Chondrocyte (in vitro differentiated cells): ENCODE measurements at regions not wholly inside any gene's neighbourhood (a gene's known extent, or its start where the extent isn't known, plus 50 kb on each side); places are given as distances from the start of the nearest gene placed in this dataset.

ENCODE experiments used
- DNase-seq: peaks from one replicate; pipeline ENCODE4 v3.0.0; 2021; ENCODE audit warnings: mixed read lengths, low spot score
- H3K27ac Mint-ChIP-seq: one replicate; pipeline ENCODE4 v1.8.0; 2021; ENCODE audit warnings: mild to moderate bottlenecking, moderate library complexity, mixed read lengths; ENCODE audit not compliant: unreplicated experiment
- H3K27me3 Mint-ChIP-seq: 2 replicates; pipeline ENCODE4 v1.8.0; 2021; ENCODE audit warnings: low read depth, mixed read lengths
- H3K36me3 Mint-ChIP-seq: 2 replicates; pipeline ENCODE4 v1.8.0; 2021; ENCODE audit warnings: low read depth, mixed read lengths
- H3K4me1 Mint-ChIP-seq: 2 replicates; pipeline ENCODE4 v1.8.0; 2021; ENCODE audit warnings: low read depth, mild to moderate bottlenecking, mixed read lengths
- H3K4me3 Mint-ChIP-seq: one replicate; pipeline ENCODE4 v1.8.0; 2021; ENCODE audit warnings: mild to moderate bottlenecking, moderate library complexity, mixed read lengths; ENCODE audit not compliant: unreplicated experiment
- H3K9me3 Mint-ChIP-seq: 2 replicates; pipeline ENCODE4 v1.8.0; 2021; ENCODE audit warnings: low read depth, mixed read lengths
- TF ChIP-seq, protein P1 (sequence below): fragments of 200-600 bp; sonication (generic); IDR thresholded peaks from 2 replicates; pipeline ENCODE4 v1.5.0; 2021; ENCODE audit warnings: antibody characterized with exemption, mild to moderate bottlenecking, moderate library complexity

DNA sequence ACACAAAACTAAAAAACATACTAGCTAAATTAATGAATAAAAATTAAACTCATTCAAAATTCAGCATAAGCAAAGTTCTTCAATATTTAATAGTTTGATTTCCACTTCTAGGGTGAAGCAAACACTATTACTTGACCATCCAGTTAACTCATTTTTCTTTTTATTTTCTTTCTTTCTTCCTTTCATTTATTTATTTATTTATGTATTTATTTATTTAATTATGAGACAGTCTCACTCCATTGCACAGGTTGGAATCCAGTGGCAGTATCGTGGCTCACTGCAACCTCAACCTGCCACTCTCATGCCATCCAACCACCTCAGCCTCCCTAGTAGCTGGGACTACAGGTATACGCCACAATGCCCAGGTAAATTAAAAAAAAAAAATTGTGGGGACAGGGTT is 2069.5 kb downstream of the NCAM2 start:
- H3K4me1 Mint-ChIP-seq: no peaks in the 10 kb centered on the region
- H3K9me3 Mint-ChIP-seq: peaks cover 23% of the 10 kb centered on the region
- TF ChIP-seq, protein P1, sequence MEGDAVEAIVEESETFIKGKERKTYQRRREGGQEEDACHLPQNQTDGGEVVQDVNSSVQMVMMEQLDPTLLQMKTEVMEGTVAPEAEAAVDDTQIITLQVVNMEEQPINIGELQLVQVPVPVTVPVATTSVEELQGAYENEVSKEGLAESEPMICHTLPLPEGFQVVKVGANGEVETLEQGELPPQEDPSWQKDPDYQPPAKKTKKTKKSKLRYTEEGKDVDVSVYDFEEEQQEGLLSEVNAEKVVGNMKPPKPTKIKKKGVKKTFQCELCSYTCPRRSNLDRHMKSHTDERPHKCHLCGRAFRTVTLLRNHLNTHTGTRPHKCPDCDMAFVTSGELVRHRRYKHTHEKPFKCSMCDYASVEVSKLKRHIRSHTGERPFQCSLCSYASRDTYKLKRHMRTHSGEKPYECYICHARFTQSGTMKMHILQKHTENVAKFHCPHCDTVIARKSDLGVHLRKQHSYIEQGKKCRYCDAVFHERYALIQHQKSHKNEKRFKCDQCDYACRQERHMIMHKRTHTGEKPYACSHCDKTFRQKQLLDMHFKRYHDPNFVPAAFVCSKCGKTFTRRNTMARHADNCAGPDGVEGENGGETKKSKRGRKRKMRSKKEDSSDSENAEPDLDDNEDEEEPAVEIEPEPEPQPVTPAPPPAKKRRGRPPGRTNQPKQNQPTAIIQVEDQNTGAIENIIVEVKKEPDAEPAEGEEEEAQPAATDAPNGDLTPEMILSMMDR: no peak

DNA sequence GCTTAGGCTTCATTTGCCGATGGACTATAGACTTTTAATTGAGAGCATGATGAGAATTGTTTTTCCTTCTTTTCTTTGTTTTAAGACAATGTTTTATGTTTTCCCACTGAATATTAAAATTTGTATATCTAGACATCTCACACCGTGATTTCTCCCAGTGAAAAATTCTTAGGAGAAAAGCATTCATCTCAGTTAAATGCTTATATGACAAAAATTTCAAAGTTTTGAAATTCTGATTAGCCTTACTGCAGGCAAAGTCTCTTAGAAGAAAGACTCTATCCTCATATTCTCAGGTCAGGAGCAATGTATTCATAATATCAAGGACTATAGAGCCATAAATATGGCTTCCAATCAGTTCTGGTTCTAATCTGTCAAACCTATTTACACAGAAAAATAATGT is 2085.0 kb downstream of the NCAM2 start:
- no peaks in the 10 kb centered on the region for H3K27me3 Mint-ChIP-seq
- H3K36me3 Mint-ChIP-seq: no peaks in the 10 kb centered on the region
- H3K4me3 Mint-ChIP-seq: no peak overlapping the region
- no peaks in the 10 kb centered on the region for H3K4me1 Mint-ChIP-seq
- H3K9me3 Mint-ChIP-seq: peaks cover 56% of the 10 kb centered on the region
- H3K27ac Mint-ChIP-seq: no peak overlapping the region
- TF ChIP-seq, protein P1: no peak
- DNase-seq: no peak

More for the DNA sequence above, 2069.5 kb downstream of the NCAM2 start:
- H3K27ac Mint-ChIP-seq: no peak overlapping the region
- no peak overlapping the region for H3K4me3 Mint-ChIP-seq
- DNase-seq: no peak
- H3K36me3 Mint-ChIP-seq: no peaks in the 10 kb centered on the region
- H3K27me3 Mint-ChIP-seq: no peaks in the 10 kb centered on the region

DNA sequence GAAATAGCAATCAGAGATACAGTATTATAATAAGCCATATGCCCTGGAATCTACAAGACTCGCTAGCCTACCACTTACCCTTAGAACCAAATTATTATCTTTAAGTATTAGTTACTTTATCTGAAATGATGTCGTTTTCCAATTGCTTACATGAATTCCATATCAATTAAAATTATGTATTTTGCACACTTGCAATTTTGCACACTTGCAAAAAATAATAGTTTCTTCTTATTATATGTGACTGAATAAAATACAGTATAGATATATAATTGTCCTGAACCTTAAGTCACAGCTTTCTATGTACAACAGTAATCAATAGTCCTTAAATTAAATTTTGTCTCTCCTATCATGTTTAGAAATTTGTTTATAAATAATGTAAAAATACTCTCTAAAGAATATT is 2095.1 kb downstream of the NCAM2 start:
- TF ChIP-seq, protein P1: no peak
- no peak overlapping the region for H3K4me3 Mint-ChIP-seq
- H3K27me3 Mint-ChIP-seq: no peaks in the 10 kb centered on the region
- no peaks in the 10 kb centered on the region for H3K4me1 Mint-ChIP-seq
- no peak for DNase-seq
- H3K36me3 Mint-ChIP-seq: no peaks in the 10 kb centered on the region
- peaks cover 44% of the 10 kb centered on the region for H3K9me3 Mint-ChIP-seq
- no peak overlapping the region for H3K27ac Mint-ChIP-seq

DNA sequence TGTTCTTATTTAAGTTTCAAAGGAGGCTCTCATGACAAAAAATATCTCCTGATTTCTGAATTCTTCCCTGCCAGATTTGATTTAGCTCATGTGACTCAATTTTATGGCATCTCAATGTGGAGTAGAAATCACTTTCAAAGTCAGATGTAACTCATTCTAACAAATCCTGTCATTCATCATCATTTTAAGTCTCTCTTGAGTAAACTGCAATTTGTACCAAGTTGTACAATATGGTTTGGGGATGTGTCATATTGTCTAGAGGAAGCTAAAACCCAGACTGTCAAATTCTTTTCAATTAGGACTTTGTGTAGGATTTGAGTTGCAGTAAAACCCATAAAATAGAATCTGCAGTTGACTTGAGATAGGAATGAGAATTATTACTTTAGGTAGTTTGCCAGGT is 2101.0 kb downstream of the NCAM2 start:
- TF ChIP-seq, protein P1: no peak
- Mint-ChIP-seq H3K4me3 (no peak overlapping the region), H3K27me3 (no peaks in the 10 kb centered on the region), H3K9me3 (peaks cover 28% of the 10 kb centered on the region), H3K4me1 (no peaks in the 10 kb centered on the region), H3K27ac (no peak overlapping the region), H3K36me3 (no peaks in the 10 kb centered on the region)
- no peak for DNase-seq

DNA sequence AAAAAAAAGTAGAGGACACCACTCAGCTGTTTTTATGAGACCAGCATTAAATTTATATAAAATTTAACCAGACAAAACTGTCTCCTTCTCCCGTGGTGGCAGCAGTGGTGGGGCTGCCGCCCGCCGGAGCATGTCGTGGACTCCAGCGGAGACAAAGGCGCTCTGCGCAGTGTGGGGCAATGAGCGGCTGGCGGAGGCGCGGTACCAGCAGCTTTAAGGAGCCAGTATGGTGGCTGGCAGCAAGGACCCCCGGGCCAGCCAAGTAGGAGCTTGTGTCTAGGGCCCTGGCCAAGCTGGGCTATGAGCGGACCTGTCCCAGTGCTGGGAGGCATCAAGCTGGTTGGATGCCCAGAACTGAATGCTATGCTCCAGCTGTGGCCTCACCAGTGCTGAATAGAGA is 2102.9 kb downstream of the NCAM2 start:
- no peaks in the 10 kb centered on the region for H3K36me3 Mint-ChIP-seq
- no peak overlapping the region for H3K4me3 Mint-ChIP-seq
- H3K27ac Mint-ChIP-seq: no peak overlapping the region
- H3K27me3 Mint-ChIP-seq: no peaks in the 10 kb centered on the region
- H3K9me3 Mint-ChIP-seq: peaks cover 29% of the 10 kb centered on the region
- DNase-seq: peak; percentile 72
- TF ChIP-seq, protein P1: no peak
- no peaks in the 10 kb centered on the region for H3K4me1 Mint-ChIP-seq
